Fibroblast of lung (primary cell): ENCODE measurements at regions not wholly inside any gene's neighbourhood (a gene's known extent, or its start where the extent isn't known, plus 50 kb on each side); places are given as distances from the start of the nearest gene placed in this dataset.

Source experiments
- DNase-seq, 2 donors: peaks; one replicate each; pipeline versions ENCODE4 v3.0.0 to v3.0.0-alpha.2; 2010; ENCODE audit warnings: low read depth in 2 of 2
- H2AFZ ChIP-seq: 2 replicates; pipeline ENCODE4 v1.5.1; 2012; ENCODE audit warnings: low read length, control low read depth, inconsistent platforms
- H3K27ac ChIP-seq: 2 replicates; pipeline ENCODE4 v1.5.1; 2011; ENCODE audit warnings: low read length, control low read depth; ENCODE audit not compliant: insufficient read depth
- H3K27me3 ChIP-seq: 2 replicates; pipeline ENCODE4 v1.5.1; 2011; ENCODE audit warnings: mild to moderate bottlenecking, low read length; ENCODE audit not compliant: control insufficient read depth, insufficient read depth
- H3K36me3 ChIP-seq: 2 replicates; pipeline ENCODE4 v1.5.1; 2011; ENCODE audit warnings: low read length; ENCODE audit not compliant: control insufficient read depth, insufficient read depth
- H3K4me1 ChIP-seq: 2 replicates; pipeline ENCODE4 v1.5.1; 2011; ENCODE audit warnings: low read length; ENCODE audit not compliant: control insufficient read depth, insufficient read depth; ENCODE audit errors: extremely low read depth
- H3K4me2 ChIP-seq: 2 replicates; pipeline ENCODE4 v1.5.1; 2011; ENCODE audit warnings: low read length, control low read depth; ENCODE audit not compliant: insufficient read depth; ENCODE audit errors: extremely low read depth
- H3K4me3 ChIP-seq, 4 experiments: fragments of 200-600 bp in 1 of 4; sonication (generic) in 1 of 4; replicated peaks in 1 of 4; 2 replicates each; pipeline ENCODE4 v1.5.1; 2011 to 2016; ENCODE audit warnings: low read length in 4 of 4, low read depth in 3 of 4, mild to moderate bottlenecking in 3 of 4, control low read depth in 2 of 4, inconsistent platforms in 1 of 4, mixed read lengths in 1 of 4; ENCODE audit not compliant: insufficient read depth in 1 of 4; ENCODE audit errors: control extremely low read depth in 1 of 4
- H3K79me2 ChIP-seq: 2 replicates; pipeline ENCODE4 v1.5.1; 2012; ENCODE audit warnings: mild to moderate bottlenecking, low read length, inconsistent platforms; ENCODE audit not compliant: control insufficient read depth, insufficient read depth
- H3K9ac ChIP-seq: 2 replicates; pipeline ENCODE4 v1.5.1; 2011; ENCODE audit warnings: mild to moderate bottlenecking, low read length, control low read depth; ENCODE audit not compliant: insufficient read depth
- H3K9me3 ChIP-seq: 2 replicates; pipeline ENCODE4 v1.5.1; 2012; ENCODE audit warnings: low read depth, low read length; ENCODE audit not compliant: control insufficient read depth, insufficient read depth
- H4K20me1 ChIP-seq: 2 replicates; pipeline ENCODE4 v1.5.1; 2011; ENCODE audit warnings: low read length; ENCODE audit not compliant: control insufficient read depth, insufficient read depth; ENCODE audit errors: extremely low read depth
- EZH2 ChIP-seq: IDR thresholded peaks from 2 replicates; pipeline ENCODE4 v1.5.1; 2012; ENCODE audit warnings: low read length, control low read depth, mild to moderate bottlenecking; ENCODE audit errors: missing control alignments
- TF ChIP-seq, protein P1 (sequence below), 2 donors: IDR thresholded peaks in 1 of 2; conservative IDR thresholded peaks in 1 of 2; 1 replicate in 1 of 2; 2 replicates in 1 of 2; pipeline ENCODE4 v1.5.1; 2011 to 2012; ENCODE audit warnings: low read length in 2 of 2, control low read depth in 1 of 2, inconsistent platforms in 1 of 2, low read depth in 1 of 2, mild to moderate bottlenecking in 1 of 2

GRCh38 chr2:58483307-58483706 lies 242.2 kb upstream of the FANCL start:
- TF ChIP-seq EZH2: no peak
- TF ChIP-seq, protein P1, sequence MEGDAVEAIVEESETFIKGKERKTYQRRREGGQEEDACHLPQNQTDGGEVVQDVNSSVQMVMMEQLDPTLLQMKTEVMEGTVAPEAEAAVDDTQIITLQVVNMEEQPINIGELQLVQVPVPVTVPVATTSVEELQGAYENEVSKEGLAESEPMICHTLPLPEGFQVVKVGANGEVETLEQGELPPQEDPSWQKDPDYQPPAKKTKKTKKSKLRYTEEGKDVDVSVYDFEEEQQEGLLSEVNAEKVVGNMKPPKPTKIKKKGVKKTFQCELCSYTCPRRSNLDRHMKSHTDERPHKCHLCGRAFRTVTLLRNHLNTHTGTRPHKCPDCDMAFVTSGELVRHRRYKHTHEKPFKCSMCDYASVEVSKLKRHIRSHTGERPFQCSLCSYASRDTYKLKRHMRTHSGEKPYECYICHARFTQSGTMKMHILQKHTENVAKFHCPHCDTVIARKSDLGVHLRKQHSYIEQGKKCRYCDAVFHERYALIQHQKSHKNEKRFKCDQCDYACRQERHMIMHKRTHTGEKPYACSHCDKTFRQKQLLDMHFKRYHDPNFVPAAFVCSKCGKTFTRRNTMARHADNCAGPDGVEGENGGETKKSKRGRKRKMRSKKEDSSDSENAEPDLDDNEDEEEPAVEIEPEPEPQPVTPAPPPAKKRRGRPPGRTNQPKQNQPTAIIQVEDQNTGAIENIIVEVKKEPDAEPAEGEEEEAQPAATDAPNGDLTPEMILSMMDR (conservative IDR thresholded peaks at IDR 0.05 in 1 of 2, IDR thresholded peaks at IDR 0.05 in 1 of 2; ENCODE audit: low read depth in 1 of 2, low read length in 2 of 2): no peak
- H3K79me2 ChIP-seq: no peaks in the 10 kb centered on the region
- H3K36me3 ChIP-seq: no peaks in the 10 kb centered on the region
- H3K27ac ChIP-seq: no peak overlapping the region
- no peak overlapping the region for H3K4me2 ChIP-seq
- no peaks in the 10 kb centered on the region for H3K27me3 ChIP-seq
- H2AFZ ChIP-seq: no peak overlapping the region
- no peak for DNase-seq
- H3K9me3 ChIP-seq: no peaks in the 10 kb centered on the region
- no peak overlapping the region for H3K4me3 ChIP-seq
- H4K20me1 ChIP-seq: no peaks in the 10 kb centered on the region
- no peaks in the 10 kb centered on the region for H3K4me1 ChIP-seq
- H3K9ac ChIP-seq: no peak overlapping the region

DNA sequence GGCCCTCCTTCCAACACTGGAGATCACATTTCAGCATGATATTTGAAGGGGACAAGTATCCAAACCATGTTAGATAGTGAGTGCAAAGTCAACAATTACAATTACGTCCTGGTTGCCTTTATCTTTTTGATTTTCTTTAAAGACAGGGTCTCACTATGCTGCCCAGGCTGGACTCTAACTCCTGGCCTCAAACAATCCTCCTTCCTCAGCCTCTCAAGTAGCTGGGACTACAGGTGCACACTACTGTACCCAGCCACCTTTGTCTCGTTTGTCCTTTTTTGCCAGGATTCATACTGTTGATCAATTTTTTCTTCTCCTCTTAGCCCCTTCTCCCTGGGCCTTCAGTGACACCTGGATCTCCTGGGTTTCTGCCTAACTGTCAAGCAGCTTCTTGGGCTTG lies 240.5 kb upstream of the FANCL start:
- no peak overlapping the region for H3K9ac ChIP-seq
- H3K27me3 ChIP-seq: no peaks in the 10 kb centered on the region
- no peak overlapping the region for H3K27ac ChIP-seq
- no peaks in the 10 kb centered on the region for H3K79me2 ChIP-seq
- DNase-seq: no peak
- no peak overlapping the region for H3K4me2 ChIP-seq
- no peaks in the 10 kb centered on the region for H3K9me3 ChIP-seq
- H2AFZ ChIP-seq: no peak overlapping the region
- TF ChIP-seq, protein P1 (conservative IDR thresholded peaks at IDR 0.05 in 1 of 2, IDR thresholded peaks at IDR 0.05 in 1 of 2; ENCODE audit: low read depth in 1 of 2, low read length in 2 of 2): no peak
- TF ChIP-seq EZH2: no peak
- H4K20me1 ChIP-seq: no peaks in the 10 kb centered on the region
- no peak overlapping the region for H3K4me3 ChIP-seq
- H3K36me3 ChIP-seq: no peaks in the 10 kb centered on the region
- no peaks in the 10 kb centered on the region for H3K4me1 ChIP-seq

DNA sequence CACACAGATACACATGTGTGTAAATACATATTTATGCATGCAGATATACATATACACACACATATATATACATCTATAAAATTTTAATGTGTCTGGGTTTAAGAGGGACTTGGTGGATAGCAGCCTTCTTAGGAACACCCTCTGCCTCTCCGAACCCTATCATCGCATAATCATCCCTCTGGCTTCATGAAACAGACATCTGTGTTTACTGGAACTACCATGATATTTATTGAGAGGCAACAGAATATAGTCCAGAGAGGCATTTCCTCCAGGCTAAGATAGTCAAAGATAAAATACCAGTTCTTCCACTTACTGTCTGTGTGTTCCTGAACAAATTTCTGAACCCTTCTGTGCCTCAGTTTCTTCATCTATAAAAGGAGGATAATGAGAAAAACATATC lies 239.0 kb upstream of the FANCL start:
- Histone ChIP-seq H3K9me3 (no peaks in the 10 kb centered on the region), H3K4me1 (no peaks in the 10 kb centered on the region), H3K27me3 (no peaks in the 10 kb centered on the region), H3K36me3 (no peaks in the 10 kb centered on the region), H4K20me1 (no peaks in the 10 kb centered on the region), H3K4me3 (no peak overlapping the region), H3K4me2 (no peak overlapping the region), H3K27ac (no peak overlapping the region), H2AFZ (no peak overlapping the region), H3K9ac (no peak overlapping the region), H3K79me2 (no peaks in the 10 kb centered on the region)
- DNase-seq: no peak
- TF ChIP-seq, protein P1 (conservative IDR thresholded peaks at IDR 0.05 in 1 of 2, IDR thresholded peaks at IDR 0.05 in 1 of 2; ENCODE audit: low read depth in 1 of 2, low read length in 2 of 2): no peak
- TF ChIP-seq EZH2: no peak
